ENCODE measurements at regions not wholly inside any gene's neighbourhood (a gene's known extent, or its start where the extent isn't known, plus 50 kb on each side); places are given as distances from the start of the nearest gene placed in this dataset.
A peak's percentile ranks its signal among the peaks of the same experiment; 100 is the strongest.

DNA sequence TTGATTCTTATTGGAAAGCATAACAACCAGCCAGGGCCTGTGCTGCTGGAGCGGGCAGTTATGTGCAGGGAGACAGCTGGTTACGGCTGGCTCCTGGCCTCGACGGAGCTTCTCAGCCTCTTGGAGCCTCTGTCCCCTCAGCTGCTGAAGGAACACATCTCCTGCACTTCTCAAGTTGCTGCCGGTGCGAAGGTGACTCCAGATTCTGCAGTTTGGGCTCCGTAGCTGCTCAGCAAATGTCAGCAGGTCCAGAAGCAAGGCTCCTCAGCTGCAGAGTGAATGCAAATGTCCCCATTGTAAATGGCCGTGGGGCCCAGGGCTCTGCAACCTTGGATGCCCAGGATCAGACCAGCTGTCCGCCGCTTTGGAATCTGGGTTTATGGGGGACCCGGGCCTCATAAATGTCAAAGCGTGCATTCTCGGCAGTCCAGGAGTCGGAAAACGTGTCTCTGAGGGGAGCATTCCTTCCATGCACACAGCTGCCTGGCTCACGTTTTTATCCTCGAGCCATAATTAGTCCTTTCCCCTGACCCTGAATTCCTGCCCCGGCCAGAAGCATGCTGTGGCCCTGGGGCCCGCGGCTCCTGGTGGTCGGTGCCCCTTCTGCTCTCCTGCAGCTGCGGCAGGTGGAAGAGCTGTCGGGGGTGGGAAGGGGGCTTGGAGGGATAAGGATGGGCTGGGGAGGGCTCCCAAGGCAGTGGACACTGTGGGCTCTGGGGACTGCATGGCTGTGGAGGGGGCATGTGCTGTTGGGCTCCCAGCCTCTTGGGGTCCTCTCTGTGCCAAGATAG is 106.0 kb downstream of the KIF26A start:
- ATAC-seq = no peak
- Mint-ChIP-seq H3K4me3 (no peak overlapping the region), H3K4me1 (no peaks in the 10 kb centered on the region)

DNA sequence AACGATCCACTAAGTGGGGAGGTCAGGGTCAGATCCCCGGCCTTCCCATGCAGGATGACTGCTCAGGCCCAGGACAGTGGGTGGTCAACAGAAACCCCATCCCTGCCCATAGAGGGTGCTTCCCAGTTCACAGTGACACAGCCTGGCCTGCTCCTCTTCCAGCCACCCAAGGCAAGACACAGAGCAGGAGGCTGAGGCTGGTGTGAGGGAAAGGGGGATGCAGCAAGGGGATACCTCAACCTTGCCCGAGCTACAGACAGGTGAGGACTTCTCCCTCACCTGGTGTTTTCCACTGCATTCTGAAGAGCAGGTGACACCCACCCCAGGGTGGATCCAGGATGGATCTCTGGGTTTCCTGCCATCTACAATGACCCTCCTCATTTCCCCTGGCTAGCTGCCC is 106.7 kb downstream of the KIF26A start:
- H3K27me3 Mint-ChIP-seq (ENCODE audit: low read depth in 2 of 2) = no peaks in the 10 kb centered on the region
- TF ChIP-seq, protein P1, sequence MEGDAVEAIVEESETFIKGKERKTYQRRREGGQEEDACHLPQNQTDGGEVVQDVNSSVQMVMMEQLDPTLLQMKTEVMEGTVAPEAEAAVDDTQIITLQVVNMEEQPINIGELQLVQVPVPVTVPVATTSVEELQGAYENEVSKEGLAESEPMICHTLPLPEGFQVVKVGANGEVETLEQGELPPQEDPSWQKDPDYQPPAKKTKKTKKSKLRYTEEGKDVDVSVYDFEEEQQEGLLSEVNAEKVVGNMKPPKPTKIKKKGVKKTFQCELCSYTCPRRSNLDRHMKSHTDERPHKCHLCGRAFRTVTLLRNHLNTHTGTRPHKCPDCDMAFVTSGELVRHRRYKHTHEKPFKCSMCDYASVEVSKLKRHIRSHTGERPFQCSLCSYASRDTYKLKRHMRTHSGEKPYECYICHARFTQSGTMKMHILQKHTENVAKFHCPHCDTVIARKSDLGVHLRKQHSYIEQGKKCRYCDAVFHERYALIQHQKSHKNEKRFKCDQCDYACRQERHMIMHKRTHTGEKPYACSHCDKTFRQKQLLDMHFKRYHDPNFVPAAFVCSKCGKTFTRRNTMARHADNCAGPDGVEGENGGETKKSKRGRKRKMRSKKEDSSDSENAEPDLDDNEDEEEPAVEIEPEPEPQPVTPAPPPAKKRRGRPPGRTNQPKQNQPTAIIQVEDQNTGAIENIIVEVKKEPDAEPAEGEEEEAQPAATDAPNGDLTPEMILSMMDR (IDR thresholded peaks at IDR 0.05) = no peak
- no peak for ATAC-seq
- no peak for DNase-seq
- Histone ChIP-seq H3K4me1 (ENCODE audit: control insufficient read depth, insufficient read depth, low read length) (no peaks in the 10 kb centered on the region), H3K9me3 (ENCODE audit: control insufficient read depth, insufficient read depth, low read length) (peaks cover 10% of the 10 kb centered on the region), H3K27me3 (ENCODE audit: control insufficient read depth, insufficient read depth, low read length) (no peaks in the 10 kb centered on the region), H3K4me3 (ENCODE audit: low read length) (no peak overlapping the region), H3K36me3 (ENCODE audit: control insufficient read depth, insufficient read depth, low read length) (no peaks in the 10 kb centered on the region), H3K27ac (ENCODE audit: low read length) (no peak overlapping the region)
- H3K4me1 Mint-ChIP-seq = no peaks in the 10 kb centered on the region
- no peak overlapping the region for H3K4me3 Mint-ChIP-seq
- H3K9me3 Mint-ChIP-seq = no peaks in the 10 kb centered on the region
- intact Hi-C loops (cut with micrococcal nuclease) = no loop called here
- no peak overlapping the region for H3K27ac Mint-ChIP-seq
- H3K36me3 Mint-ChIP-seq = no peaks in the 10 kb centered on the region
- WGBS (ENCODE audit: insufficient coverage) = 83% methylated on average over 3 of the region's 3 CpGs

More for the DNA sequence above, 106.0 kb downstream of the KIF26A start:
- TF ChIP-seq, protein P1 (IDR thresholded peaks at IDR 0.05) = no peak
- intact Hi-C loops (cut with micrococcal nuclease) = no loop called here
- H3K27ac Mint-ChIP-seq = no peak overlapping the region
- H3K36me3 Mint-ChIP-seq = no peaks in the 10 kb centered on the region
- Histone ChIP-seq H3K4me3 (ENCODE audit: low read length) (no peak overlapping the region), H3K27me3 (ENCODE audit: control insufficient read depth, insufficient read depth, low read length) (no peaks in the 10 kb centered on the region), H3K36me3 (ENCODE audit: control insufficient read depth, insufficient read depth, low read length) (no peaks in the 10 kb centered on the region), H3K9me3 (ENCODE audit: control insufficient read depth, insufficient read depth, low read length) (peaks cover 10% of the 10 kb centered on the region), H3K27ac (ENCODE audit: low read length) (no peak overlapping the region), H3K4me1 (ENCODE audit: control insufficient read depth, insufficient read depth, low read length) (no peaks in the 10 kb centered on the region)
- H3K27me3 Mint-ChIP-seq (ENCODE audit: low read depth in 2 of 2) = no peaks in the 10 kb centered on the region
- H3K9me3 Mint-ChIP-seq = no peaks in the 10 kb centered on the region
- DNase-seq = peak in 1 of 2 donors; percentile 9
- 90% methylated on average over 23 of the region's 23 CpGs for WGBS (ENCODE audit: insufficient coverage)

DNA sequence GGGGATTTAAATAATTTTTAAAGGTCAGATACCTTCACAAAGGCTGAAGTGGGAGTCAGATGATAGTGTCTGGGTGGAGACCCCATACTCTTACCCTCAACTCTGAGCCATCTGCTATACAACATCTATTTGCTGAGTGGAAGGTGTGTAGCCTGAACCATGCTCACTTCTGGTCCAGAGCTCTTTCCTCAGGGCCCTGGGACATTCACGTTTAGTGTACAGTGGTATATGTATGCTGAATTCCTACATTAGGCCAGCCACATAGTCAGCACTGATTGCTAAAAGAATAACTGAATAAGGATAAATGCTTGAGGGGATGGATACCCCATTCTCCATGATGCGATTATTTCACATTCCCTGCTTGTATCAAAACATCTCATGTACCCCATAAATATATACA is 107.3 kb downstream of the KIF26A start:
- WGBS (ENCODE audit: insufficient coverage) = 91% methylated on average over 2 of the region's 2 CpGs
- H3K36me3 ChIP-seq (ENCODE audit: control insufficient read depth, insufficient read depth, low read length) = no peaks in the 10 kb centered on the region
- H3K36me3 Mint-ChIP-seq = no peaks in the 10 kb centered on the region
- TF ChIP-seq, protein P1 (IDR thresholded peaks at IDR 0.05) = no peak
- ATAC-seq = no peak
- H3K27me3 Mint-ChIP-seq (ENCODE audit: low read depth in 2 of 2) = no peaks in the 10 kb centered on the region
- H3K27ac ChIP-seq (ENCODE audit: low read length) = no peak overlapping the region
- no peaks in the 10 kb centered on the region for H3K9me3 Mint-ChIP-seq
- no peaks in the 10 kb centered on the region for H3K27me3 ChIP-seq (ENCODE audit: control insufficient read depth, insufficient read depth, low read length)
- no peak overlapping the region for H3K4me3 Mint-ChIP-seq
- intact Hi-C loops (cut with micrococcal nuclease) = no loop called here
- DNase-seq = no peak
- no peaks in the 10 kb centered on the region for H3K4me1 ChIP-seq (ENCODE audit: control insufficient read depth, insufficient read depth, low read length)
- no peak overlapping the region for H3K4me3 ChIP-seq (ENCODE audit: low read length)
- peaks cover 10% of the 10 kb centered on the region for H3K9me3 ChIP-seq (ENCODE audit: control insufficient read depth, insufficient read depth, low read length)
- no peak overlapping the region for H3K27ac Mint-ChIP-seq
- no peaks in the 10 kb centered on the region for H3K4me1 Mint-ChIP-seq
